WTC11 (cell line): ENCODE measurements at regions not wholly inside any gene's neighbourhood (a gene's known extent, or its start where the extent isn't known, plus 50 kb on each side); places are given as distances from the start of the nearest gene placed in this dataset.

Experiments used
- ATAC-seq: fragments of 200-7000 bp; cut with Tn5 transposase; 2 replicates; pipeline ENCODE4 v1.10.0; 2021; ENCODE audit warnings: mild to moderate bottlenecking, moderate library complexity
- CTCF ChIA-PET: fragments of 300-600 bp; sonication (Branson Sonifier 250); formaldehyde crosslinking; loops from one replicate; lab custom pipeline; 2021; ENCODE audit warnings: antibody characterized with exemption; lab: Charles Lee
- POLR2A ChIA-PET: fragments of 350-600 bp; sonication (Branson Sonifier 250); formaldehyde crosslinking; loops from one replicate; lab custom pipeline; 2021; ENCODE audit warnings: antibody characterized with exemption; lab: Charles Lee
- DNase-seq: peaks from one replicate; pipeline ENCODE4 v3.0.0; 2021; ENCODE audit warnings: low spot score
- H3K27ac Mint-ChIP-seq: 2 replicates; pipeline ENCODE4 v1.8.0; 2021; ENCODE audit warnings: mixed read lengths
- H3K27me3 Mint-ChIP-seq: 2 replicates; pipeline ENCODE4 v1.8.0; 2021; ENCODE audit warnings: low read depth, mild to moderate bottlenecking, moderate library complexity, mixed read lengths
- H3K36me3 Mint-ChIP-seq: 2 replicates; pipeline ENCODE4 v1.8.0; 2021; ENCODE audit warnings: mixed read lengths
- H3K4me1 Mint-ChIP-seq: 2 replicates; pipeline ENCODE4 v1.8.0; 2022; ENCODE audit warnings: mixed read lengths
- H3K4me3 Mint-ChIP-seq: 2 replicates; pipeline ENCODE4 v1.8.0; 2021; ENCODE audit warnings: mild to moderate bottlenecking, moderate library complexity, mixed read lengths
- H3K9me3 Mint-ChIP-seq: 2 replicates; pipeline ENCODE4 v1.8.0; 2021; ENCODE audit warnings: mixed read lengths
- ATF1 ChIP-seq: sonication (generic); formaldehyde crosslinking; IDR thresholded peaks from 2 replicates; pipeline ENCODE4 v1.8.1; 2023; ENCODE audit warnings: mild to moderate bottlenecking, moderate library complexity, missing genetic modification reagents
- ATF6 ChIP-seq: sonication (generic); formaldehyde crosslinking; IDR thresholded peaks from 2 replicates; pipeline ENCODE4 v1.8.1; 2023; ENCODE audit warnings: mild to moderate bottlenecking, missing genetic modification reagents
- CTCF ChIP-seq: fragments of 200-600 bp; IDR thresholded peaks from 2 replicates; pipeline ENCODE4 v1.8.0; 2022; ENCODE audit warnings: antibody characterized with exemption
- ERG ChIP-seq: fragments of 250-450 bp; sonication (Bioruptor Pico); IDR thresholded peaks from 2 replicates; pipeline ENCODE4 v1.8.0; 2021; ENCODE audit warnings: mild to moderate bottlenecking
- FOXK1 ChIP-seq: sonication (generic); formaldehyde crosslinking; IDR thresholded peaks from 2 replicates; pipeline ENCODE4 v1.8.0; 2022; ENCODE audit warnings: mild to moderate bottlenecking, moderate library complexity, missing genetic modification reagents
- FOXP4 ChIP-seq: sonication (generic); formaldehyde crosslinking; IDR thresholded peaks from 2 replicates; pipeline ENCODE4 v1.8.0; 2022; ENCODE audit warnings: mild to moderate bottlenecking, missing genetic modification reagents
- GABPB1 ChIP-seq: sonication (generic); formaldehyde crosslinking; IDR thresholded peaks from 2 replicates; pipeline ENCODE4 v1.8.1; 2023; ENCODE audit warnings: mild to moderate bottlenecking, missing genetic modification reagents
- JAZF1 ChIP-seq: fragments of 250-450 bp; sonication (Bioruptor Pico); IDR thresholded peaks from 2 replicates; pipeline ENCODE4 v1.9.0; 2021; ENCODE audit warnings: moderate library complexity, mild to moderate bottlenecking, inconsistent platforms
- MLX ChIP-seq: sonication (generic); formaldehyde crosslinking; IDR thresholded peaks from 2 replicates; pipeline ENCODE4 v1.8.1; 2023; ENCODE audit warnings: mild to moderate bottlenecking, missing genetic modification reagents, moderate library complexity
- NR2C2 ChIP-seq: sonication (generic); formaldehyde crosslinking; IDR thresholded peaks from 2 replicates; pipeline ENCODE4 v1.8.0; 2022; ENCODE audit warnings: mild to moderate bottlenecking, missing genetic modification reagents
- PRDM15 ChIP-seq: sonication (generic); formaldehyde crosslinking; IDR thresholded peaks from 2 replicates; pipeline ENCODE4 v1.8.0; 2022; ENCODE audit warnings: missing genetic modification reagents
- ZMAT4 ChIP-seq: fragments of 250-450 bp; sonication (Bioruptor Pico); IDR thresholded peaks from 2 replicates; pipeline ENCODE4 v1.9.0; 2021; ENCODE audit warnings: mild to moderate bottlenecking
- ZNF138 ChIP-seq: sonication (generic); formaldehyde crosslinking; conservative IDR thresholded peaks from 2 replicates; pipeline ENCODE4 v1.8.1; 2022; ENCODE audit warnings: mild to moderate bottlenecking, moderate library complexity, missing genetic modification reagents
- ZSCAN18 ChIP-seq: fragments of 250-450 bp; sonication (Bioruptor Pico); IDR thresholded peaks from 2 replicates; pipeline ENCODE4 v2.1.2; 2022; ENCODE audit warnings: mild to moderate bottlenecking, moderate library complexity

GRCh38 chrX:113429011-113429410 lies 588.4 kb upstream of the AMOT start:
- H3K27ac Mint-ChIP-seq = no peak overlapping the region
- peaks cover 3% of the 10 kb centered on the region for H3K4me1 Mint-ChIP-seq
- POLR2A ChIA-PET = no interaction called here
- TF ChIP-seq ZNF138 (no peak), ATF1 (no peak), NR2C2 (CRISPR knock-in tag) (no peak), PRDM15 (CRISPR knock-in tag) (no peak), ATF6 (CRISPR knock-in tag) (no peak), GABPB1 (CRISPR knock-in tag) (no peak), CTCF (no peak), FOXK1 (CRISPR knock-in tag) (no peak), ERG (CRISPR knock-in tag) (no peak), FOXP4 (CRISPR knock-in tag) (no peak), JAZF1 (CRISPR knock-in tag) (no peak), ZMAT4 (CRISPR knock-in tag) (no peak), MLX (CRISPR knock-in tag) (no peak), ZSCAN18 (no peak)
- TF ChIP-seq, all 79 proteins: peak for 0
- Mint-ChIP-seq H3K36me3 (peaks cover 6% of the 10 kb centered on the region), H3K27me3 (no peaks in the 10 kb centered on the region), H3K4me3 (no peak overlapping the region), H3K9me3 (peaks cover 17% of the 10 kb centered on the region)
- CTCF ChIA-PET = no interaction called here
- DNase-seq (no peak), ATAC-seq (no peak)
